ENCODE measurements at regions not wholly inside any gene's neighbourhood (a gene's known extent, or its start where the extent isn't known, plus 50 kb on each side); places are given as distances from the start of the nearest gene placed in this dataset.

GRCh38 chr11:127607487-127608085 is 607.0 kb upstream of the KIRREL3 start:
- no peak for TF ChIP-seq CTCF (IDR thresholded peaks at IDR 0.05)
- no peak for TF ChIP-seq POLR2AphosphoS5 (IDR thresholded peaks at IDR 0.05)
- no peak for TF ChIP-seq POLR2A (IDR thresholded peaks at IDR 0.05; ENCODE audit: low read depth)
- TF ChIP-seq EP300 (IDR thresholded peaks at IDR 0.05) = no peak
